Uterus (tissue), 3 donors: ENCODE measurements at regions not wholly inside any gene's neighbourhood (a gene's known extent, or its start where the extent isn't known, plus 50 kb on each side); places are given as distances from the start of the nearest gene placed in this dataset.

Experiments used
- DNase-seq, 2 donors: peaks; one replicate each; pipeline ENCODE4 v3.0.0-alpha.2; 2019 to 2020
- H3K27ac ChIP-seq, 2 donors: fragments of 200-600 bp; sonication (generic); 1 replicate in 1 of 2; 2 replicates in 1 of 2; pipeline ENCODE4 v1.5.1; 2016 to 2018
- H3K27me3 ChIP-seq, 2 donors: fragments of 200-600 bp; sonication (generic); one replicate each; pipeline ENCODE4 v1.5.1; 2018 to 2019; ENCODE audit warnings: control low read depth in 1 of 2
- H3K36me3 ChIP-seq, 2 donors: fragments of 200-600 bp; sonication (generic); one replicate each; pipeline ENCODE4 v1.5.1; 2019; ENCODE audit warnings: control low read depth in 1 of 2
- H3K4me1 ChIP-seq, 2 donors: fragments of 200-600 bp; sonication (generic); one replicate each; pipeline ENCODE4 v1.5.1; 2018 to 2019; ENCODE audit warnings: control low read depth in 1 of 2
- H3K4me3 ChIP-seq, 2 donors: fragments of 200-600 bp; sonication (generic); 1 replicate in 1 of 2; 2 replicates in 1 of 2; pipeline ENCODE4 v1.5.1; 2018 to 2019; ENCODE audit warnings: mild to moderate bottlenecking in 1 of 2
- H3K9me3 ChIP-seq, 2 donors: fragments of 200-600 bp; sonication (generic); one replicate each; pipeline ENCODE4 v1.5.1; 2019; ENCODE audit warnings: control low read depth in 1 of 2
- POLR2A ChIP-seq, 2 donors: fragments of 450-650 bp; IDR thresholded peaks; one replicate each; pipeline ENCODE4 v1.6.1; 2016; ENCODE audit warnings: antibody characterized with exemption in 2 of 2, mild to moderate bottlenecking in 1 of 2, moderate library complexity in 1 of 2
- intact Hi-C: fragments of 100-400 bp; cut with DNase I; formaldehyde crosslinking; loops from one replicate; pipeline ENCODE4 v1.15.1; 2023; ENCODE audit warnings: low total_unique reads
- TF ChIP-seq, protein P1 (sequence below), 4 experiments: fragments of 200-600 bp in 2 of 4; fragments of 450-650 bp in 2 of 4; sonication (generic) in 2 of 4; IDR thresholded peaks; one replicate each; pipeline ENCODE4 v1.5.1; 2016 to 2019; ENCODE audit warnings: antibody characterized with exemption in 4 of 4, mild to moderate bottlenecking in 2 of 4, moderate library complexity in 1 of 4
- donor health status: DM: yes; HTN: yes; CAD: no.

GRCh38 chr18:56115071-56116015, 523.0 kb downstream of the TXNL1 start:
- no peaks in the 10 kb centered on the region for H3K27me3 ChIP-seq
- intact Hi-C loops = no loop called here
- H3K4me3 ChIP-seq = no peak overlapping the region
- TF ChIP-seq POLR2A (IDR thresholded peaks at IDR 0.05) = no peak
- no peak overlapping the region for H3K27ac ChIP-seq
- H3K9me3 ChIP-seq = no peaks in the 10 kb centered on the region
- no peaks in the 10 kb centered on the region for H3K4me1 ChIP-seq
- DNase-seq = no peak
- no peaks in the 10 kb centered on the region for H3K36me3 ChIP-seq

- no peak for TF ChIP-seq POLR2A (IDR thresholded peaks at IDR 0.05)
- TF ChIP-seq, protein P1, sequence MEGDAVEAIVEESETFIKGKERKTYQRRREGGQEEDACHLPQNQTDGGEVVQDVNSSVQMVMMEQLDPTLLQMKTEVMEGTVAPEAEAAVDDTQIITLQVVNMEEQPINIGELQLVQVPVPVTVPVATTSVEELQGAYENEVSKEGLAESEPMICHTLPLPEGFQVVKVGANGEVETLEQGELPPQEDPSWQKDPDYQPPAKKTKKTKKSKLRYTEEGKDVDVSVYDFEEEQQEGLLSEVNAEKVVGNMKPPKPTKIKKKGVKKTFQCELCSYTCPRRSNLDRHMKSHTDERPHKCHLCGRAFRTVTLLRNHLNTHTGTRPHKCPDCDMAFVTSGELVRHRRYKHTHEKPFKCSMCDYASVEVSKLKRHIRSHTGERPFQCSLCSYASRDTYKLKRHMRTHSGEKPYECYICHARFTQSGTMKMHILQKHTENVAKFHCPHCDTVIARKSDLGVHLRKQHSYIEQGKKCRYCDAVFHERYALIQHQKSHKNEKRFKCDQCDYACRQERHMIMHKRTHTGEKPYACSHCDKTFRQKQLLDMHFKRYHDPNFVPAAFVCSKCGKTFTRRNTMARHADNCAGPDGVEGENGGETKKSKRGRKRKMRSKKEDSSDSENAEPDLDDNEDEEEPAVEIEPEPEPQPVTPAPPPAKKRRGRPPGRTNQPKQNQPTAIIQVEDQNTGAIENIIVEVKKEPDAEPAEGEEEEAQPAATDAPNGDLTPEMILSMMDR (IDR thresholded peaks at IDR 0.05) = no peak
These were observed 525.0 kb upstream of the TCF4 start for GRCh38 chr18:56112984-56113383.

GRCh38 chr18:56112013-56112749, 524.2 kb upstream of the TCF4 start:
- Histone ChIP-seq H3K27me3 (no peaks in the 10 kb centered on the region), H3K4me1 (peaks cover 0 to 4% of the 10 kb centered on the region in 2 donors), H3K9me3 (no peaks in the 10 kb centered on the region), H3K36me3 (no peaks in the 10 kb centered on the region), H3K4me3 (no peak overlapping the region), H3K27ac (no peak overlapping the region)
- intact Hi-C loops = no loop called here
- DNase-seq = no peak
- TF ChIP-seq POLR2A (IDR thresholded peaks at IDR 0.05) = no peak
- TF ChIP-seq, protein P1 (IDR thresholded peaks at IDR 0.05) = no peak

More at GRCh38 chr18:56112984-56113383, 525.0 kb upstream of the TCF4 start:
- intact Hi-C loops = no loop called here
- H3K27me3 ChIP-seq = no peaks in the 10 kb centered on the region
- no peaks in the 10 kb centered on the region for H3K4me1 ChIP-seq
- DNase-seq = no peak
- H3K27ac ChIP-seq = no peak overlapping the region
- H3K4me3 ChIP-seq = no peak overlapping the region
- H3K36me3 ChIP-seq = no peaks in the 10 kb centered on the region
- no peaks in the 10 kb centered on the region for H3K9me3 ChIP-seq

DNA sequence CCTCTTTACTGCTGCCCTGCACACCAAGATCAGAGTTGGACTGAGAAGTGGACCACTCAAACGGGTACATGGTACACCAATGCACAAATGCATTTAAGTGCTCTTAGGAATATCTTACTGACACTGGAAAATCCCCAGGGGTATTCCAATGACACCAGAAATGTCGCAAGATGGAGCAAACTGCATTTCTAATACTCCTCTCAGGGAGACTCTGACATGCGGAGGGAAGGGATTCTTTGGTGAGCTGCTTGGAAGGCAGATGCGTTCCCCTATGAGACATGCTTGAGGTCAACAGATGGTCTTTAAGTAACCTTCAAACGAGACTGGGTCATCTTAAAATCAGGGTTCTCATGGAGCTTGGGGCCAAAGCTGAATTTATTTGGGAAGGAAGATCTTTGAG, 521.8 kb upstream of the TCF4 start:
- no peaks in the 10 kb centered on the region for H3K36me3 ChIP-seq
- TF ChIP-seq, protein P1 (IDR thresholded peaks at IDR 0.05) = no peak
- TF ChIP-seq POLR2A (IDR thresholded peaks at IDR 0.05) = no peak
- H3K4me3 ChIP-seq = no peak overlapping the region
- DNase-seq = no peak
- no peaks in the 10 kb centered on the region for H3K9me3 ChIP-seq
- H3K27me3 ChIP-seq = no peaks in the 10 kb centered on the region
- intact Hi-C loops = no loop called here
- H3K27ac ChIP-seq = peak overlapping the region; percentile 36 to 47
- peaks cover 0 to 4% of the 10 kb centered on the region in 2 donors for H3K4me1 ChIP-seq

- peaks cover 0 to 4% of the 10 kb centered on the region in 2 donors for H3K4me1 ChIP-seq
- H3K9me3 ChIP-seq = no peaks in the 10 kb centered on the region
- H3K36me3 ChIP-seq = no peaks in the 10 kb centered on the region
- H3K4me3 ChIP-seq = peak overlapping the region in 1 of 2 donors; percentile 5
- peak; percentile 24 to 35 for DNase-seq
- peak overlapping the region; percentile 36 to 47 for H3K27ac ChIP-seq
- no peaks in the 10 kb centered on the region for H3K27me3 ChIP-seq
- TF ChIP-seq, protein P1 (IDR thresholded peaks at IDR 0.05) = no peak
- TF ChIP-seq POLR2A (IDR thresholded peaks at IDR 0.05) = no peak
- intact Hi-C loops = no loop called here
These were observed 520.7 kb upstream of the TCF4 start for GRCh38 chr18:56108478-56109367.
